NCI-H146 treated with DMSO at 0.1 percent for 48 hours (cell line): ENCODE measurements at regions not wholly inside any gene's neighbourhood (a gene's known extent, or its start where the extent isn't known, plus 50 kb on each side); places are given as distances from the start of the nearest gene placed in this dataset.

ENCODE experiments used
- DNase-seq: peaks from one replicate; lab custom pipeline; 2025; ENCODE audit not compliant: unreplicated experiment; lab: John Stamatoyannopoulos, UW

DNA sequence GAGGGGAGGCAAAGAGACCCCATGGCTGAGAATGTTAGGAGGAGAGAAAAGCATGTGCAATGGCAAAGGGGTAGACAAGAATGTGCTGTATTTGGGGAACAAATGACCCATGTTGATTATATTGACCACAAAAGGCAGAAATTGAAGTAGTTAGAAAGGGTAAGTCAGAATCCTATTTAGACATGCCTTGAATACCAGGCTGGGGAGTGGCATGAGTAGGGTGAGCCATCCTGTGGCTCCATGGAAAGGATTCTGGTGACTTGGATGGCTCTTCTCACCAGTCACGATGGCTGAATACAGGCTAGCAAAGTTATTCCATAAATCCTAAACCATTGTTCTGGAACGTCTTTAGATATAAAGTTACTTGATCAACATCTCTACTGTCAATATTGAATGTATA is 73.4 kb upstream of the MEF2C start:
- DNase-seq: no peak

DNA sequence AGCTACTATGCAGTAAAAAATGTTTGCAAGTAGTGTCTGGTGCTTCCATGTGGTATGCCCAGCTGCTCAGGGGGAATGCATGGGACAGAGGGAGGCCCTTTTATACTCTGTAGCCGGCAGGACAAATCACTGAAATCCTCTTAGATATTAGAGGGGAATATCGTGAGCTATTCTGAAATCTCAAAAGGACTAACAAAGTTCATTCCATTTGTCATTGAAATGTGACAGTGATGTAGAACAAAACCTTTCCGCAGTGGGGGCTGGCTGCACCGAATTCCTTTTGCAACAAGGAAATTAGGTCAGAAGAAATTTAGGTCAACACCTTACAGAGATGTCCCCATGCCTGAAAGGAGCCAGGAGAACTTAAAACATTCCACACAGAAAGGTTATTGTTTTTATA is 72.4 kb upstream of the MEF2C start:
- DNase-seq: no peak

- DNase-seq: no peak
Measured at GRCh38 chr5:88954511-88954910, 71.5 kb upstream of the MEF2C start.

DNA sequence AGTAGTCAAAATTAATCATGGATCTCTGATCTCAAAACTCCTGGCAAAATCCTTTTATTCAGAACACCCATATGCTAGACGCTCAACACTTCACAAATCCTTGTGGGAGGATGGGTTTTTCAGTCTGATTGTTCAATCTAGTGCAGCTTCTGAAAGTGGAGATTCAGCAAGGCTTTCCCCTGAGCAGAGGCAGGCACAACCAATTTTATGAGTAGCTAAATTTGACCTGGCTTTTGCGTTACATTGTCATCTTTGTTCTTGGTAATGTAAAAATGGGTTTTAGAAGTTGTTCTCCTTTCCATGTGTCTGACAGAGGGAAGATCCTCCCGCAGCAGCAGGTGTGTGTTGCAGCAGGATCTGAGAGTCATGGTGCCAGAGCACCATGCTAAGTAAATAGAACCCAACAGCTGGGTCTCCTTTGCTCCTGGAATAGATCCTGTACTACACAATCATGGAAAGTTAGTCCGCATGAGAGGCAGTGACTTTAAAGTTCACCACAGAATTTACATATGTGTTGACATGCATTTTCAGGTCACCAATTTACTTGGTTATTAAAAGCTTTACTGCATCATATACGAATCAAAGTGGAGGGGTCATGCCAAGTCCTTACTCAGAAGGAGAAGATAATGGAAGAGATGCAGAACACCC is 70.1 kb upstream of the MEF2C start:
- peak; percentile 66 for DNase-seq

- peak; percentile 72 for DNase-seq
Measured at GRCh38 chr5:88952344-88952743, 69.4 kb upstream of the MEF2C start.

GRCh38 chr5:88951457-88951856 is 68.5 kb upstream of the MEF2C start:
- DNase-seq: no peak

GRCh38 chr5:88948746-88949600 is 66.0 kb upstream of the MEF2C start:
- no peak for DNase-seq

GRCh38 chr5:88944751-88945531 is 62.0 kb upstream of the MEF2C start:
- no peak for DNase-seq

- no peak for DNase-seq
Measured at GRCh38 chr5:88941581-88941980, 58.6 kb upstream of the MEF2C start.

DNA sequence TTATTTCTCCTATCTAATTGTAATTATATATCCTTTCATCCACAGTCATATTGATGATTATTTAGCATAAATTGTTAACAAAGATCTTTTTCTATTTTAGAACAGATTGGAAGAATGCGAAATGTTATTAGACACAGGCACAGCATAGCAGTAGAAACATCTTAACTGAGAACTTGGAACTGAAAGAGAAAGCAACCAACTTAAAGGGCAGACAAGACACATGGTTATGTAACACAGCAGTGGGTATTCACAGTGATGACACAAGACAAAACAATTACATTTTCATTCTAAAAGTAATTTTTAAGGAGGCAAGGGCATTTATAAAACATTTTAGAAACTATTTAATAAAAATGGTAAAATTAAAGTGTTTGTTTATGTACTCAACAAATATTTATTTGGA is 57.7 kb upstream of the MEF2C start:
- no peak for DNase-seq

GRCh38 chr5:88939300-88939699 is 56.3 kb upstream of the MEF2C start:
- no peak for DNase-seq

DNA sequence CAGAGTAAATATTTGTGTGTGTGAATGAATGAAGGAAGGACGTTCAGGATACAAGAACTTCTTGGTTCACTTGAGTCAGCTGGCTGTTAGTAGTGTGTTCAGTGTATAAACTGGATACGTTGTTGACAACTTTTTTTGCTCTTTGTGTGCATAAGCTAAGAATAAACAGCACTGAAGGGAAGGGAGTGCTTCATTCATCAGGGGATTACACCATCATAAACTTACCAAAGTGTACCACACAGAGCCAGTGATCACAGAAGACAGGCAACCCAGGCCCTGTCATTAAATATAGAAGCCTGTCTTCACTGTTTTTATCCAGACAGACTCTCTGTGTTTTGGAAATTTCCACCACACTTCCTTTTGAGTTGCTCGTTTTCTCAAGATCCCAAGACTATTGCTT is 55.5 kb upstream of the MEF2C start:
- no peak for DNase-seq

- DNase-seq: no peak
Measured at GRCh38 chr5:88937406-88937805, 54.4 kb upstream of the MEF2C start.

GRCh38 chr5:88934439-88934838 is 51.5 kb upstream of the MEF2C start:
- no peak for DNase-seq
